Astrocyte (in vitro differentiated cells and primary cell): ENCODE measurements at regions not wholly inside any gene's neighbourhood (a gene's known extent, or its start where the extent isn't known, plus 50 kb on each side); places are given as distances from the start of the nearest gene placed in this dataset.

Source experiments
- EZH2 ChIP-seq: IDR thresholded peaks from 2 replicates; pipeline ENCODE4 v1.6.1; 2012; ENCODE audit warnings: mild to moderate bottlenecking, low read length, inconsistent platforms; ENCODE audit not compliant: insufficient read depth
- TF ChIP-seq, protein P1 (sequence below): IDR thresholded peaks from 2 replicates; pipeline ENCODE4 v1.5.1; 2011; ENCODE audit warnings: low read depth, mild to moderate bottlenecking, inconsistent platforms, low read length, moderate library complexity; ENCODE audit not compliant: insufficient read depth

DNA sequence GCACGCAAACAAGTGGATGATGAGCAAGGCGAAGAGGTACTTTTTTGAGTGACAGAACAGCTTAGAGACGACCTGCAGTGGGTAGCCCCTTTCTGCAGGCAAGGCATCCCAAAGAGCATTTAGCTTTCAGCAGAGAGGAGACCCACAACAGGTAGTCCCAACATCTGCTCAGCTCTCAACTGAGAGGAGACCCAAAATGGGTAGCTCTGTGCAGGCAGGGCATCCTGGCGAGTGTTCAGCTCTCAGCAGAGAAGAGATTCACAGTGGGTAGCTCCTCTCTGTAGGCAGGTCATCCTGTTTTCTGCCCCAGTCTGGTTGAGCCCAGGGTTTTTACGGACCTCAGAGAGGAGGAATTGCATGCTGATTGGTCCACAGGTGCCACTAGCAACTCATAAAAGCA lies 2396.1 kb upstream of the C9orf72 start:
- TF ChIP-seq, protein P1, sequence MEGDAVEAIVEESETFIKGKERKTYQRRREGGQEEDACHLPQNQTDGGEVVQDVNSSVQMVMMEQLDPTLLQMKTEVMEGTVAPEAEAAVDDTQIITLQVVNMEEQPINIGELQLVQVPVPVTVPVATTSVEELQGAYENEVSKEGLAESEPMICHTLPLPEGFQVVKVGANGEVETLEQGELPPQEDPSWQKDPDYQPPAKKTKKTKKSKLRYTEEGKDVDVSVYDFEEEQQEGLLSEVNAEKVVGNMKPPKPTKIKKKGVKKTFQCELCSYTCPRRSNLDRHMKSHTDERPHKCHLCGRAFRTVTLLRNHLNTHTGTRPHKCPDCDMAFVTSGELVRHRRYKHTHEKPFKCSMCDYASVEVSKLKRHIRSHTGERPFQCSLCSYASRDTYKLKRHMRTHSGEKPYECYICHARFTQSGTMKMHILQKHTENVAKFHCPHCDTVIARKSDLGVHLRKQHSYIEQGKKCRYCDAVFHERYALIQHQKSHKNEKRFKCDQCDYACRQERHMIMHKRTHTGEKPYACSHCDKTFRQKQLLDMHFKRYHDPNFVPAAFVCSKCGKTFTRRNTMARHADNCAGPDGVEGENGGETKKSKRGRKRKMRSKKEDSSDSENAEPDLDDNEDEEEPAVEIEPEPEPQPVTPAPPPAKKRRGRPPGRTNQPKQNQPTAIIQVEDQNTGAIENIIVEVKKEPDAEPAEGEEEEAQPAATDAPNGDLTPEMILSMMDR: no peak
- TF ChIP-seq EZH2: no peak
